Neural cell (in vitro differentiated cells): ENCODE measurements at regions not wholly inside any gene's neighbourhood (a gene's known extent, or its start where the extent isn't known, plus 50 kb on each side); places are given as distances from the start of the nearest gene placed in this dataset.

Source experiments
- H2AFZ ChIP-seq: fragments of 200-600, 300-800 bp; sonication (generic), shearing (Covaris generic); 2 replicates; pipeline ENCODE4 v1.6.0; 2014; ENCODE audit warnings: low read depth, mild to moderate bottlenecking, antibody characterized with exemption, low read length, moderate library complexity
- H3F3A ChIP-seq: fragments of 200-600 bp; shearing (Covaris generic); 2 replicates; pipeline ENCODE4 v1.6.1; 2016; ENCODE audit warnings: mild to moderate bottlenecking, moderate library complexity, mixed read lengths, antibody characterized with exemption, low read length; ENCODE audit not compliant: insufficient read depth, poor library complexity, severe bottlenecking
- H3K27ac ChIP-seq: fragments of 200-600, 300-800 bp; sonication (generic), shearing (Covaris generic); 2 replicates; pipeline ENCODE4 v1.5.1; 2014; ENCODE audit warnings: mild to moderate bottlenecking, low read length, moderate library complexity
- H3K27me3 ChIP-seq: fragments of 300-800, 200-600 bp; sonication (generic), shearing (Covaris generic); 2 replicates; pipeline ENCODE4 v1.6.0; 2014; ENCODE audit warnings: mild to moderate bottlenecking, low read depth, low read length, moderate library complexity; ENCODE audit not compliant: insufficient read depth
- H3K36me3 ChIP-seq: fragments of 300-800, 200-600 bp; sonication (generic), shearing (Covaris generic); 2 replicates; pipeline ENCODE4 v1.5.1; 2014; ENCODE audit warnings: mild to moderate bottlenecking, antibody characterized with exemption, low read length, moderate library complexity; ENCODE audit not compliant: insufficient read depth
- H3K4me2 ChIP-seq: fragments of 300-800, 200-600 bp; sonication (generic), shearing (Covaris generic); 2 replicates; pipeline ENCODE4 v1.6.0; 2014; ENCODE audit warnings: mild to moderate bottlenecking, low read length
- H3K4me3 ChIP-seq: fragments of 300-800, 200-600 bp; sonication (generic), shearing (Covaris generic); 2 replicates; pipeline ENCODE4 v1.5.1; 2014; ENCODE audit warnings: mild to moderate bottlenecking, low read length, moderate library complexity
- H3K79me2 ChIP-seq: fragments of 200-600 bp; shearing (Covaris generic); replicated peaks from 2 replicates; pipeline ENCODE4 v1.6.0; 2014; ENCODE audit warnings: mild to moderate bottlenecking, low read length, moderate library complexity; ENCODE audit not compliant: insufficient read depth
- H3K9ac ChIP-seq: fragments of 300-800, 200-600 bp; sonication (generic), shearing (Covaris generic); 2 replicates; pipeline ENCODE4 v1.6.1; 2016; ENCODE audit warnings: mild to moderate bottlenecking, low read length, mixed read lengths
- H3K9me2 ChIP-seq: fragments of 200-600 bp; shearing (Covaris generic); 2 replicates; pipeline ENCODE4 v1.6.1; 2016; ENCODE audit warnings: mild to moderate bottlenecking, low read length, mixed read lengths; ENCODE audit not compliant: insufficient read depth
- H3K9me3 ChIP-seq: fragments of 200-600, 300-800 bp; sonication (generic), shearing (Covaris generic); 2 replicates; pipeline ENCODE4 v1.6.1; 2016; ENCODE audit warnings: mild to moderate bottlenecking, mixed run types, low read length, moderate library complexity, mixed read lengths
- H4K20me1 ChIP-seq: fragments of 200-600 bp; shearing (Covaris generic); 2 replicates; pipeline ENCODE4 v1.6.1; 2016; ENCODE audit warnings: mild to moderate bottlenecking, mixed run types; ENCODE audit not compliant: insufficient read depth
- CTCF ChIP-seq: fragments of 450-650 bp; IDR thresholded peaks from 2 replicates; pipeline ENCODE4 v1.5.1; 2014; ENCODE audit warnings: antibody characterized with exemption, mild to moderate bottlenecking, moderate library complexity; ENCODE audit not compliant: poor library complexity, severe bottlenecking
- EP300 ChIP-seq: fragments of 450-650 bp; conservative IDR thresholded peaks from 2 replicates; pipeline ENCODE4 v1.6.1; 2014; ENCODE audit warnings: antibody characterized with exemption, mild to moderate bottlenecking, moderate library complexity; ENCODE audit not compliant: poor library complexity, severe bottlenecking
- EZH2 ChIP-seq: fragments of 200-600, 300-800 bp; shearing (Covaris generic), sonication (generic); IDR thresholded peaks from 2 replicates; pipeline ENCODE4 v1.6.1; 2014; ENCODE audit warnings: antibody characterized with exemption, low read length, borderline replicate concordance, mild to moderate bottlenecking; ENCODE audit not compliant: insufficient read depth, poor library complexity, severe bottlenecking
- MXI1 ChIP-seq: fragments of 450-650 bp; conservative IDR thresholded peaks from 2 replicates; pipeline ENCODE4 v1.6.1; 2014; ENCODE audit warnings: antibody characterized with exemption, mild to moderate bottlenecking; ENCODE audit not compliant: poor library complexity, severe bottlenecking
- POLR2AphosphoS5 ChIP-seq: IDR thresholded peaks from 2 replicates; pipeline ENCODE4 v1.6.1; 2012
- RAD21 ChIP-seq: fragments of 450-650 bp; conservative IDR thresholded peaks from 2 replicates; pipeline ENCODE4 v1.6.1; 2014; ENCODE audit warnings: antibody characterized with exemption, mild to moderate bottlenecking, moderate library complexity
- REST ChIP-seq: IDR thresholded peaks from 2 replicates; pipeline ENCODE4 v1.6.1; 2012; ENCODE audit warnings: borderline replicate concordance
- SMC3 ChIP-seq: fragments of 450-650 bp; conservative IDR thresholded peaks from 2 replicates; pipeline ENCODE4 v1.6.1; 2014; ENCODE audit warnings: antibody characterized with exemption, mild to moderate bottlenecking, moderate library complexity; ENCODE audit not compliant: poor library complexity
- TAF1 ChIP-seq: IDR thresholded peaks from 2 replicates; pipeline ENCODE4 v1.6.1; 2012; ENCODE audit warnings: low read depth

- no peaks in the 10 kb centered on the region for H3K79me2 ChIP-seq
- no peak overlapping the region for H3K27ac ChIP-seq
- no peak overlapping the region for H3K4me2 ChIP-seq
- H3F3A ChIP-seq, result no peaks in the 10 kb centered on the region
- H4K20me1 ChIP-seq, result no peaks in the 10 kb centered on the region
- H3K36me3 ChIP-seq, result no peaks in the 10 kb centered on the region
- no peaks in the 10 kb centered on the region for H3K27me3 ChIP-seq
- no peak overlapping the region for H3K4me3 ChIP-seq
- H3K9ac ChIP-seq, result no peak overlapping the region
- H3K9me2 ChIP-seq, result no peaks in the 10 kb centered on the region
- no peak overlapping the region for H2AFZ ChIP-seq
- H3K9me3 ChIP-seq, result no peaks in the 10 kb centered on the region
- TF ChIP-seq EP300 (no peak), POLR2AphosphoS5 (no peak), SMC3 (no peak), CTCF (no peak), EZH2 (no peak), TAF1 (no peak), MXI1 (no peak), RAD21 (no peak), REST (no peak)
Observed at GRCh38 chr22:48803171-48803947, 1024.3 kb downstream of the BRD1 start.

- Histone ChIP-seq H3F3A (no peaks in the 10 kb centered on the region), H2AFZ (no peak overlapping the region), H3K27ac (no peak overlapping the region), H3K27me3 (no peaks in the 10 kb centered on the region), H3K9me3 (no peaks in the 10 kb centered on the region), H3K4me3 (no peak overlapping the region), H3K9me2 (no peaks in the 10 kb centered on the region), H3K4me2 (no peak overlapping the region), H3K36me3 (no peaks in the 10 kb centered on the region), H3K9ac (no peak overlapping the region), H4K20me1 (no peaks in the 10 kb centered on the region), H3K79me2 (no peaks in the 10 kb centered on the region)
- TF ChIP-seq TAF1 (no peak), EZH2 (no peak), SMC3 (no peak), RAD21 (no peak), CTCF (no peak)
Observed at GRCh38 chr22:48802576-48802975, 1025.1 kb downstream of the BRD1 start.
